Fibroblast of lung (primary cell): ENCODE measurements at regions not wholly inside any gene's neighbourhood (a gene's known extent, or its start where the extent isn't known, plus 50 kb on each side); places are given as distances from the start of the nearest gene placed in this dataset.

ENCODE experiments used
- EZH2 ChIP-seq: IDR thresholded peaks from 2 replicates; pipeline ENCODE4 v1.5.1; 2012; ENCODE audit warnings: low read length, control low read depth, mild to moderate bottlenecking; ENCODE audit errors: missing control alignments
- TF ChIP-seq, protein P1 (sequence below), 2 donors: IDR thresholded peaks in 1 of 2; conservative IDR thresholded peaks in 1 of 2; 1 replicate in 1 of 2; 2 replicates in 1 of 2; pipeline ENCODE4 v1.5.1; 2011 to 2012; ENCODE audit warnings: low read length in 2 of 2, control low read depth in 1 of 2, inconsistent platforms in 1 of 2, low read depth in 1 of 2, mild to moderate bottlenecking in 1 of 2

DNA sequence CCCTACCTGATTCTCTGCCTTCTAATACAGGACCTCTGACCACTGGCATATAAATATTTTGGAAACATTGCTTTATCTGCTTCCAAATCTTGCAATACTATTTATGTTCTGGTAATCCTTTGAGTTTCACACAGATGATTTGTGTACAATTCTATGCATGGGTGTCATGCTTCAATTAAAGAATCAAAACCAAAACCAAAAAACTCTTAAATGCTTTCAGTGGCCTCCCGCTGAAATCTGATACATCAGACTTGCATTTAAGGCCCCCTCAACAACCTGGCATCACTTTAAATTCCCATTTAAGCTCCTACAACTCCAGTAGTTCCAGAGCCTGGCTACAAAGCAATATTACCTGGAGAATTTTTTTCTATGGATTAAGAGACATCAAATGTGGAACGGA, 221.7 kb upstream of the NAV3 start:
- TF ChIP-seq, protein P1, sequence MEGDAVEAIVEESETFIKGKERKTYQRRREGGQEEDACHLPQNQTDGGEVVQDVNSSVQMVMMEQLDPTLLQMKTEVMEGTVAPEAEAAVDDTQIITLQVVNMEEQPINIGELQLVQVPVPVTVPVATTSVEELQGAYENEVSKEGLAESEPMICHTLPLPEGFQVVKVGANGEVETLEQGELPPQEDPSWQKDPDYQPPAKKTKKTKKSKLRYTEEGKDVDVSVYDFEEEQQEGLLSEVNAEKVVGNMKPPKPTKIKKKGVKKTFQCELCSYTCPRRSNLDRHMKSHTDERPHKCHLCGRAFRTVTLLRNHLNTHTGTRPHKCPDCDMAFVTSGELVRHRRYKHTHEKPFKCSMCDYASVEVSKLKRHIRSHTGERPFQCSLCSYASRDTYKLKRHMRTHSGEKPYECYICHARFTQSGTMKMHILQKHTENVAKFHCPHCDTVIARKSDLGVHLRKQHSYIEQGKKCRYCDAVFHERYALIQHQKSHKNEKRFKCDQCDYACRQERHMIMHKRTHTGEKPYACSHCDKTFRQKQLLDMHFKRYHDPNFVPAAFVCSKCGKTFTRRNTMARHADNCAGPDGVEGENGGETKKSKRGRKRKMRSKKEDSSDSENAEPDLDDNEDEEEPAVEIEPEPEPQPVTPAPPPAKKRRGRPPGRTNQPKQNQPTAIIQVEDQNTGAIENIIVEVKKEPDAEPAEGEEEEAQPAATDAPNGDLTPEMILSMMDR (conservative IDR thresholded peaks at IDR 0.05 in 1 of 2, IDR thresholded peaks at IDR 0.05 in 1 of 2; ENCODE audit: low read depth in 1 of 2, low read length in 2 of 2) = no peak
- no peak for TF ChIP-seq EZH2
